ENCODE measurements at regions not wholly inside any gene's neighbourhood (a gene's known extent, or its start where the extent isn't known, plus 50 kb on each side); places are given as distances from the start of the nearest gene placed in this dataset.
"Not testable (repeated sequence)": the region's sequence is repeated elsewhere in the genome, so short reads cannot be mapped to it uniquely, and the experiment has no call there.

- intact Hi-C loops (cut with micrococcal nuclease) (no loop called here), dilution Hi-C loops (cut with MboI; ENCODE audit: extremely low pct_ligation_motif_present, low sequenced_read_pairs) (no loop called here)
- TF ChIP-seq POLR2AphosphoS5 (IDR thresholded peaks at IDR 0.05; ENCODE audit: insufficient read depth, low read depth, low read length) = no peak
- TF ChIP-seq CTCF (IDR thresholded peaks at IDR 0.05; ENCODE audit: extremely low read depth in 1 of 2, insufficient read depth in 1 of 2, low read depth in 1 of 2, low read length in 2 of 2) = no peak
- Histone ChIP-seq H3K27ac (ENCODE audit: insufficient read depth, low read depth, low read length) (no peak overlapping the region), H3K79me2 (ENCODE audit: control insufficient read depth, insufficient read depth, low read length) (no peaks in the 10 kb centered on the region), H3K9me1 (replicated peaks; ENCODE audit: control insufficient read depth, extremely low read depth, insufficient read depth, low read length) (no peaks in the 10 kb centered on the region), H2AFZ (ENCODE audit: low read depth, low read length) (no peak overlapping the region), H4K20me1 (replicated peaks; ENCODE audit: control insufficient read depth, extremely low read depth, insufficient read depth, low read length) (no peaks in the 10 kb centered on the region), H3K9ac (replicated peaks; ENCODE audit: extremely low read depth, insufficient read depth, low read length) (no peak overlapping the region), H3K4me1 (ENCODE audit: control insufficient read depth, extremely low read depth, insufficient read depth, low read length) (no peaks in the 10 kb centered on the region), H3K4me3 (replicated peaks in 1 of 3; ENCODE audit: insufficient read depth in 1 of 3, low read depth in 1 of 3, low read length in 3 of 3) (no peak overlapping the region), H3K27me3 (ENCODE audit: control insufficient read depth in 2 of 2, insufficient read depth in 2 of 2, low read length in 2 of 2) (no peaks in the 10 kb centered on the region), H3K4me2 (ENCODE audit: insufficient read depth, low read length) (no peak overlapping the region), H3K36me3 (ENCODE audit: control insufficient read depth in 2 of 2, extremely low read depth in 1 of 2, insufficient read depth in 2 of 2, low read length in 2 of 2) (no peaks in the 10 kb centered on the region), H3K9me3 (replicated peaks; ENCODE audit: control insufficient read depth, insufficient read depth, low read length) (peaks cover 3% of the 10 kb centered on the region)
- BruUV-seq (replicated peaks) = no TSS peak
- CTCF ChIA-PET = no interaction called here
- FAIRE-seq = no peak
- DNase-seq (ENCODE audit: low read depth, low spot score) = no peak
- POLR2A ChIA-PET = no interaction called here
Measured at GRCh38 chr5:27103486-27103885, 65.1 kb upstream of the CDH9 start.

GRCh38 chr5:27095761-27096160 lies 57.4 kb upstream of the CDH9 start:
- CTCF ChIA-PET; H3K27ac ChIP-seq (ENCODE audit: insufficient read depth, low read depth, low read length); H2AFZ ChIP-seq (ENCODE audit: low read depth, low read length); H3K36me3 ChIP-seq (ENCODE audit: control insufficient read depth in 2 of 2, extremely low read depth in 1 of 2, insufficient read depth in 2 of 2, low read length in 2 of 2); H3K9me3 ChIP-seq (replicated peaks; ENCODE audit: control insufficient read depth, insufficient read depth, low read length); H3K4me2 ChIP-seq (ENCODE audit: insufficient read depth, low read length); H3K79me2 ChIP-seq (ENCODE audit: control insufficient read depth, insufficient read depth, low read length); POLR2A ChIA-PET; FAIRE-seq; H4K20me1 ChIP-seq (replicated peaks; ENCODE audit: control insufficient read depth, extremely low read depth, insufficient read depth, low read length); H3K9ac ChIP-seq (replicated peaks; ENCODE audit: extremely low read depth, insufficient read depth, low read length); dilution Hi-C loops (cut with MboI; ENCODE audit: extremely low pct_ligation_motif_present, low sequenced_read_pairs); H3K4me1 ChIP-seq (ENCODE audit: control insufficient read depth, extremely low read depth, insufficient read depth, low read length); BruUV-seq (replicated peaks); DNase-seq (ENCODE audit: low read depth, low spot score); H3K9me1 ChIP-seq (replicated peaks; ENCODE audit: control insufficient read depth, extremely low read depth, insufficient read depth, low read length); intact Hi-C loops (cut with micrococcal nuclease); H3K4me3 ChIP-seq (replicated peaks in 1 of 3; ENCODE audit: insufficient read depth in 1 of 3, low read depth in 1 of 3, low read length in 3 of 3); H3K27me3 ChIP-seq (ENCODE audit: control insufficient read depth in 2 of 2, insufficient read depth in 2 of 2, low read length in 2 of 2): not testable (repeated sequence)

Data from endothelial cell of umbilical vein (primary cell).